ENCODE measurements at regions not wholly inside any gene's neighbourhood (a gene's known extent, or its start where the extent isn't known, plus 50 kb on each side); places are given as distances from the start of the nearest gene placed in this dataset.

DNA sequence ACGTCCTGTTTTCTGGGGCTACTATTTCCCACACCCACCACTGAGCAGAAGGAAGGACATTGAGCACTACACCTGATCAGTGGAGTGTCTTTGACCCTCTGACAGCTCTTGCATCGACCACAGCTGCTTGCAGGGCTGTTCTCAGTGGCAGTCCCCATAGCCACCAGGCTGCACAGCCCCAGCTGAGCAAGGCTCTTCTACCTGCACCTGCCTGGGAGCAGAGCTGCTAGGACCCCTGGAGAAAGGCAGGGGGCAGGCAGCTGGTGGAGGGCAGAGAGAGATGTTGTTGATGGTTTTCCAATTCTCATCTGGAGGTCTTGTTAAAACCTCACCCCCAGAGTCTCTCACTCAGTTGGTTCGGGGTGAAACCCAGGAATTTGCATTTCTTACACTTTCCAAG lies 361.8 kb upstream of the ZNF507 start:
- Histone ChIP-seq H3K4me3 (ENCODE audit: insufficient read length, low read depth) (no peak overlapping the region), H3K36me3 (ENCODE audit: insufficient read depth, insufficient read length, low read length) (no peaks in the 10 kb centered on the region), H3K9me3 (ENCODE audit: insufficient read depth, low read length) (no peaks in the 10 kb centered on the region; the same call in 1 of the 2 replicates), H3K4me1 (ENCODE audit: insufficient read depth, insufficient read length) (no peaks in the 10 kb centered on the region), H3K9ac (ENCODE audit: insufficient read length, low read depth) (no peak overlapping the region), H3K27me3 (ENCODE audit: insufficient read depth, insufficient read length) (no peaks in the 10 kb centered on the region)
- DNase-seq (ENCODE audit: low read depth, low spot score): no peak
- no peak for TF ChIP-seq SUZ12 (IDR thresholded peaks at IDR 0.05; ENCODE audit: extremely low read depth, insufficient read depth, insufficient read length)
- TF ChIP-seq ZNF274 (IDR thresholded peaks at IDR 0.05; ENCODE audit: low read depth, low read length): no peak
- no peak for TF ChIP-seq YY1 (IDR thresholded peaks at IDR 0.05; ENCODE audit: insufficient read depth, insufficient read length)

- Histone ChIP-seq H3K9ac (ENCODE audit: insufficient read length, low read depth) (no peak overlapping the region), H3K4me1 (ENCODE audit: insufficient read depth, insufficient read length) (no peaks in the 10 kb centered on the region), H3K27me3 (ENCODE audit: insufficient read depth, insufficient read length) (no peaks in the 10 kb centered on the region), H3K4me3 (ENCODE audit: insufficient read length, low read depth) (no peak overlapping the region), H3K9me3 (ENCODE audit: insufficient read depth, low read length) (no peaks in the 10 kb centered on the region; the same call in 1 of the 2 replicates), H3K36me3 (ENCODE audit: insufficient read depth, insufficient read length, low read length) (no peaks in the 10 kb centered on the region)
- TF ChIP-seq YY1 (IDR thresholded peaks at IDR 0.05; ENCODE audit: insufficient read depth, insufficient read length) (no peak), ZNF274 (IDR thresholded peaks at IDR 0.05; ENCODE audit: low read depth, low read length) (no peak)
- no peak for DNase-seq (ENCODE audit: low read depth, low spot score)
These were observed 360.3 kb upstream of the ZNF507 start for GRCh38 chr19:31985001-31985605.

GRCh38 chr19:31986951-31987350 lies 358.5 kb upstream of the ZNF507 start:
- Histone ChIP-seq H3K4me1 (ENCODE audit: insufficient read depth, insufficient read length) (no peaks in the 10 kb centered on the region), H3K4me3 (ENCODE audit: insufficient read length, low read depth) (no peak overlapping the region), H3K27me3 (ENCODE audit: insufficient read depth, insufficient read length) (no peaks in the 10 kb centered on the region), H3K9me3 (ENCODE audit: insufficient read depth, low read length) (no peaks in the 10 kb centered on the region; the same call in 1 of the 2 replicates), H3K9ac (ENCODE audit: insufficient read length, low read depth) (no peak overlapping the region), H3K36me3 (ENCODE audit: insufficient read depth, insufficient read length, low read length) (no peaks in the 10 kb centered on the region)
- no peak for DNase-seq (ENCODE audit: low read depth, low spot score)
- TF ChIP-seq YY1 (IDR thresholded peaks at IDR 0.05; ENCODE audit: insufficient read depth, insufficient read length) (no peak), ZNF274 (IDR thresholded peaks at IDR 0.05; ENCODE audit: low read depth, low read length) (no peak), SUZ12 (IDR thresholded peaks at IDR 0.05; ENCODE audit: extremely low read depth, insufficient read depth, insufficient read length) (no peak)

DNA sequence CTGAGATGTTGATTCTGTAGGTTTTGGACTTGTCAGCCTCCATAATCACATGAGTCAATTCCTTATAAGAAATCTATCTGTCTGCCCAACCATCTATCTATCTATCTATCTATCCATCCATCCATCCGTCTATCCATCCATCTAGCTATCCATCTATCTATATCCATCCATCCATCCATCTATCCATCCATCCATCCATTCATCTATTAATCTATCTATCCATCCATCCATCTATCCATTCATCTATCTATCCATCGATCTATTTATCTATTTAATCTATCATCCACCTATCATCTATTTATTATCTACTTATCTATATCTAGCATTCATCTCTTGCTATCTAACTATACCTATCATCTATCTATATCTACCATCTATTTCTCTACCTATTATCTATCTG lies 357.2 kb upstream of the ZNF507 start:
- Histone ChIP-seq H3K4me1 (ENCODE audit: insufficient read depth, insufficient read length) (no peaks in the 10 kb centered on the region), H3K9me3 (ENCODE audit: insufficient read depth, low read length) (no peaks in the 10 kb centered on the region; the same call in 1 of the 2 replicates), H3K27me3 (ENCODE audit: insufficient read depth, insufficient read length) (no peaks in the 10 kb centered on the region), H3K4me3 (ENCODE audit: insufficient read length, low read depth) (no peak overlapping the region), H3K9ac (ENCODE audit: insufficient read length, low read depth) (no peak overlapping the region), H3K36me3 (ENCODE audit: insufficient read depth, insufficient read length, low read length) (no peaks in the 10 kb centered on the region)
- TF ChIP-seq SUZ12 (IDR thresholded peaks at IDR 0.05; ENCODE audit: extremely low read depth, insufficient read depth, insufficient read length) (no peak), YY1 (IDR thresholded peaks at IDR 0.05; ENCODE audit: insufficient read depth, insufficient read length) (no peak), ZNF274 (IDR thresholded peaks at IDR 0.05; ENCODE audit: low read depth, low read length) (no peak)
- DNase-seq (ENCODE audit: low read depth, low spot score): no peak

DNA sequence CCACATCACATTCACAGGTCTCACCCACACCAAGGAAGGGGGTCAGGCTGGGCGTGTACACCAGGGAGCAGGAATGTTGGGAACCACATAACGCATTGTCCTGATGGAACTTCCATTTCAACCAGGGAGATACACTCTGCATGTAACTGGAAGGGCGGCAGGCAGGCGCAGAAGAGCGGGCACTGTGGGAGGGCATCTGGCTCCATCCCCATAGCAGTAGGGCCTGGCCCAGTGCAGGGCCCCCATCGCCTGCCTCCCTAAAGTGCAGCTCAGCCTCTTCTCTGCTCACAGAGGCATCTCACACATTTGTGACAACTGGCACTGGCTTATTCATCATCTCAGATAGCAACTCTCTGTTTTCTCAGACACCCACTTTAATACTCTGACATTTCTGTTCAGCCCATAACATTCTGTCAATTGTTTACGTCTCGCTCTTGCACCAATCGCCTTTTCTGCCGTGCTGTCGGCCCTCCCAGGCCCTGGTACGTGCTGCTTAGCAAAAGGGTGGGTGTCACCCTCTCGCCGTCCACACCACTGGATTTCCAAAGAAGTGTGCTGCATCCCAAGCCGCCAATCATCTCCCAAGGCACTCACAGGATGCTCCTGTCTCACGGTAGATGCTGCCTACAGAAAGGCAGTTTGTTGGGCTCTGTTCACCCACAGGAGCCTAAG lies 353.3 kb upstream of the ZNF507 start:
- no peak for DNase-seq (ENCODE audit: low read depth, low spot score)

GRCh38 chr19:31992750-31993149 lies 352.7 kb upstream of the ZNF507 start:
- H3K4me1 ChIP-seq (ENCODE audit: insufficient read depth, insufficient read length): no peaks in the 10 kb centered on the region
- no peak for DNase-seq (ENCODE audit: low read depth, low spot score)
- TF ChIP-seq SUZ12 (IDR thresholded peaks at IDR 0.05; ENCODE audit: extremely low read depth, insufficient read depth, insufficient read length): no peak
- TF ChIP-seq ZNF274 (IDR thresholded peaks at IDR 0.05; ENCODE audit: low read depth, low read length): no peak
- TF ChIP-seq YY1 (IDR thresholded peaks at IDR 0.05; ENCODE audit: insufficient read depth, insufficient read length): no peak

More for the DNA sequence above, 353.3 kb upstream of the ZNF507 start:
- H3K36me3 ChIP-seq (ENCODE audit: insufficient read depth, insufficient read length, low read length): no peaks in the 10 kb centered on the region
- H3K9ac ChIP-seq (ENCODE audit: insufficient read length, low read depth): no peak overlapping the region
- no peaks in the 10 kb centered on the region for H3K4me1 ChIP-seq (ENCODE audit: insufficient read depth, insufficient read length)
- no peak overlapping the region for H3K4me3 ChIP-seq (ENCODE audit: insufficient read length, low read depth)
- H3K27me3 ChIP-seq (ENCODE audit: insufficient read depth, insufficient read length): no peaks in the 10 kb centered on the region
- TF ChIP-seq YY1 (IDR thresholded peaks at IDR 0.05; ENCODE audit: insufficient read depth, insufficient read length) (no peak), ZNF274 (IDR thresholded peaks at IDR 0.05; ENCODE audit: low read depth, low read length) (no peak), SUZ12 (IDR thresholded peaks at IDR 0.05; ENCODE audit: extremely low read depth, insufficient read depth, insufficient read length) (no peak)
- H3K9me3 ChIP-seq (ENCODE audit: insufficient read depth, low read length): no peaks in the 10 kb centered on the region; the same call in 1 of the 2 replicates

GRCh38 chr19:31995546-31995945 lies 349.9 kb upstream of the ZNF507 start:
- TF ChIP-seq ZNF274 (IDR thresholded peaks at IDR 0.05; ENCODE audit: low read depth, low read length) (no peak), YY1 (IDR thresholded peaks at IDR 0.05; ENCODE audit: insufficient read depth, insufficient read length) (no peak), SUZ12 (IDR thresholded peaks at IDR 0.05; ENCODE audit: extremely low read depth, insufficient read depth, insufficient read length) (no peak)
- no peaks in the 10 kb centered on the region for H3K36me3 ChIP-seq (ENCODE audit: insufficient read depth, insufficient read length, low read length)
- H3K9me3 ChIP-seq (ENCODE audit: insufficient read depth, low read length): no peaks in the 10 kb centered on the region; the same call in 1 of the 2 replicates
- no peak for DNase-seq (ENCODE audit: low read depth, low spot score)
- no peaks in the 10 kb centered on the region for H3K27me3 ChIP-seq (ENCODE audit: insufficient read depth, insufficient read length)
- H3K4me3 ChIP-seq (ENCODE audit: insufficient read length, low read depth): no peak overlapping the region
- H3K9ac ChIP-seq (ENCODE audit: insufficient read length, low read depth): no peak overlapping the region
- no peaks in the 10 kb centered on the region for H3K4me1 ChIP-seq (ENCODE audit: insufficient read depth, insufficient read length)

More at GRCh38 chr19:31992750-31993149, 352.7 kb upstream of the ZNF507 start:
- Histone ChIP-seq H3K36me3 (ENCODE audit: insufficient read depth, insufficient read length, low read length) (no peaks in the 10 kb centered on the region), H3K4me3 (ENCODE audit: insufficient read length, low read depth) (no peak overlapping the region), H3K27me3 (ENCODE audit: insufficient read depth, insufficient read length) (no peaks in the 10 kb centered on the region), H3K9me3 (ENCODE audit: insufficient read depth, low read length) (no peaks in the 10 kb centered on the region; the same call in 1 of the 2 replicates), H3K9ac (ENCODE audit: insufficient read length, low read depth) (no peak overlapping the region)
